Right renal pelvis (tissue), 4 donors: ENCODE measurements at regions not wholly inside any gene's neighbourhood (a gene's known extent, or its start where the extent isn't known, plus 50 kb on each side); places are given as distances from the start of the nearest gene placed in this dataset.

ENCODE experiments used
- DNase-seq, 4 donors: peaks; one replicate each; pipeline ENCODE4 v3.0.0-alpha.2; 2013; ENCODE audit warnings: low read depth in 4 of 4, low spot score in 3 of 4, missing footprints in 1 of 4

GRCh38 chr3:193870376-193871219, 265.4 kb upstream of the HES1 start:
- no peak for DNase-seq

- no peak for DNase-seq
Observed at GRCh38 chr3:193871220-193871485, 264.8 kb upstream of the HES1 start.

DNA sequence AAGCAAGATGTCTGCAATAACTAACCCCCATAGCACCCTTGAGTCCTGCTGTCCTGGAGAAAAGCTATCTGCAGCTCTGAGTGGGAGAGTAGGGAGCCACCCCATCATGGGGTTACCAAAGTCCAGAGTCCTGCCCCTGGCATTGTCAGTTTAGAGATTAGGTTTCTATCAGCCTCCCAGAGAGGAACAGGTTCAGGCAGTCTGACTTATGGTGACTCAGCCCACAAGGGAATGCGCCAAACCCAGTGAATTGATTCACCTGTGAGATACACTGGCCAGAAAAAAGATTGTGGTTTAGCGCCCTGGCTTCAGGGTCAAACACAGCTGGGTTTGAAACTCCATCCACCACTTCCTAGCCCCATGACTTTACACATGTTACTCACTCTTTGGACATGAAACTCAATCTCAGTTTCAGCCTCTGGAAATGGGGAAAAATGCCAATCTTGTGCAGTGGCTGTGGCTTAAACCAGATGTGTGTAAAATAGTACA, 263.6 kb upstream of the HES1 start:
- DNase-seq = no peak

GRCh38 chr3:193873426-193874201, 262.3 kb upstream of the HES1 start:
- DNase-seq = no peak

DNA sequence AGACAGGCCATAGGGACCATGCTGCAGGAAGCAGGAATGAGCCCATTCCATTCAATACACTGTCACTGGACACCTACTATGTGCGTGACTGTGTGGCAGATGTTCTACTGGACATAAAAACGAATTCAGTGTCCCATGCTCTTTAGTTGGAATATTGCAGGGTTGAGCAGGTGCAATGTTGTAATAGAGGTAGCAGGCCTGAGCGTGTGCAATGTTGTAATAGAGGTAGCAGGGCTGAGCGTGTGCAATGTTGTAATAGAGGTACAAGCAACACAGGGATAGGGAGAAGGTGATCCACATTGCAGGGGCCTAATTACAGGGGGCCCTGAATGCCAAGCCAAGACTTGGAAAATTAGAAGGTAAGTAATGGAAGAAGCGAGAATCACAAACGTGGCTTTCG, 261.4 kb upstream of the HES1 start:
- no peak for DNase-seq

DNA sequence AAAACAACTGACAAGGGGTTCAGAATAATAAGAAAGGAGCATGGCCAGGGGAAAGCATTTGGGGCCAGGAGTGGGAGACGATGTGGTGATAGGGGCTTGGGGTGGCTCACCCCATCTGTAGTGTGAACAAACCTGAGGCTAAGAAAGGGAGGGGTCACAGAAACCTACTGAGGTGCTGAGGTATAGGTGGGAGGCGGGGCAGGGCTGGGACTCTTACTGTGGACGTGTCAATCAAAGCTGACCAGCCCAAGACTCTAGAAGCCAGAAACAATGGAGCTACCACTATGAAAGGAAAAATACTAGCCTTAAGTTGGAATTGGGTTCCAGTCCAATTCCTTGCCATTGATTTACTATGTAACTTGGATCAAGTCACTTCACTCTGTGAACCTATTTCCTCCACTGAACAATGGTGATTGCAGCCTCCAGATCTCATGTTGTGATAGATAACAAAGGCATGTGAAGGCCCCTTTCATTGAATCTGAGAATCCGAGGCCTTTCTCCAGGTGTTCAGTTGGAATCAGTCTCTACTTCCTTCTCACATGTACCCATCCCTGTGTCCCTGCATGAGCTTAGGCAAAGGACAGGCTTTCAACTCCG, 260.9 kb upstream of the HES1 start:
- no peak for DNase-seq

DNA sequence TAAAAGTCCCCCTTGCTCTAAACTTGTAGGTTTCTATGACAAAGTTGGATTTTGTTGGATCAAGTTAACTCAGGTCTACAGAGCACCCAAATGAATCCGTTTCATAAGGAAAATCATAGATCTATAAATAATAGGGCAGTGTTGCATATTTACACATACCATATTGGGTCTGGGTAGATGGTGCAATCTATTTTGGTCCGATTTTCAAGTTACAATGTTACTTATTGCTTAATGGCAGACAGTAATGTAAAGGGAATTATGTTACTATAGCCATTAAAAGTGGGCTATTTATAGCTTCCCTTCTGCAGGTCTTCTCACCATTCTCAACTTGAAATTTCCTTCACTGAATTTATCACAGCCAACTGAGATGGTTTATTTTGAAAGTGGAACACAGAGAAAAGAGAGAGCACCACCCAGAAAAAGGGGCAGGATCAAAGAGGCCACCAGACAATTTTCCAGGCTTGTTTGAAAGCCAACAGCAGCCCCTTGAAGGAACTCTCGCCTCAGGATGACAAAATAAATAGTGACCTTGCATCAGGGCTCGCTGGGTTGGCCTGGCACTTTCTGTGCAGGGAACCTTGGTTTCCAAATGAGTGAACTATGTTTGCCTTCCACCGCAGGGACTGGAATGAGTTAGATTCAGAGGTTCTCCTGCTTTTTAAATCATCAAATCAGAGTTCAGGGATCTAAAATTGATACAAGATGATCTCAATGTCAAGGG, 260.2 kb upstream of the HES1 start:
- no peak for DNase-seq

GRCh38 chr3:193879099-193879863, 256.7 kb upstream of the HES1 start:
- no peak for DNase-seq

DNA sequence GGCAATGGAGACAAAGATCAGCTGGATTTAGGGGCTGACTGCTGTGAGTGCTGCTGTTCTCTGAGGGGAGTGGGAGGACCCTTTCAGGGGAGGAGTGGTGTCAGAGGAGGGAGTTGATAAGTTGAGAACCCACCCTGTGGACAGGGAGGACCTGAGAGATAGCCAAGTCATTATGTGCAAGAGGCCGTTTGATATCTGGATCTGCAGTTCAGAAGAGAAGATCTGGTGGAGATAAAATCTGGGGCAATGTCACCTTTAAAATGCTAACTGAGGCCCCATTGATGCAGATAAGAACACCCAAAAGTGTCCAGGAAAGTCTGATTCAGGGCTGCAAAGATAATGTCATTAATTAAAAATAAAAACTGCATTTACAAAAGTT, 256.1 kb upstream of the HES1 start:
- no peak for DNase-seq

DNA sequence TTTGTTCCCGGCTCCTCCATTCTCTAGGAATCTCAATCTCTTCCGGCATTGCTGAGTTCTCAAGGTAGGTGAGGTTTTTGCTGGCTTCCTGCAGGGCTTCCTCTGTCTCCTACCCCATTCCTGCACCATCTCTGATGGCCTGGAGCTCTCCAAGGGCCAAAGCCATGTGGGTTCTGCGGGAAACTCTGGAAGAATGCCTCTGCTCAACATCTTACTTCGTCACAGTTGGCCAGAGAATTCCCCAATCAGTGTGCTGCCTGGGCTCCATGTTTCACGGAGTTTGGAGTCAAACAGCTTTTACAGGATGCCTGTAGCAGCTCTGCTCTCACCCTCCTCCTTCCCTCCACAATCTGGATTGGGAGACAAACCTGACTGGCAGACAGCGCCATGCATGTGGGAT, 253.9 kb upstream of the HES1 start:
- DNase-seq = no peak

GRCh38 chr3:193883551-193883950, 252.4 kb upstream of the HES1 start:
- DNase-seq = no peak

GRCh38 chr3:193884027-193884426, 251.9 kb upstream of the HES1 start:
- no peak for DNase-seq

- DNase-seq = no peak
Observed at GRCh38 chr3:193884652-193885051, 251.3 kb upstream of the HES1 start.

DNA sequence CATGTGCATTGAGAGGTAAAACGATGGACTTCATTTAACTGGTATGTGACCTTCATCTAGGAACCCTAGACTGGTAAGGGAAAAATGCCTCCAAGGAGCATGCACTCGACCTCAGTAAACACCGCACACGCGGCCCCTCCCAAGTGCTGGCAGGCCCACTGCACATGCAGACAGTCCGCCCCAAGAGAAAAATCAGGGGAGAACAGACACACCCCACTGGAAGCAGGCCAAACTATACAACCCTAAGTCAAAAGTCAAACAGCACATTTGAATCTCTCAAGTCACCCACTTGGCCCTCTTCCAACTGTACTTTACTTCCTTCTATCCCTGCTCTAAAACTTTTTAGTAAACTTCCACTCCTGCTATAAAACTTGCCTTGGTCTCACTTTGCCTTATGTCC, 250.1 kb upstream of the HES1 start:
- no peak for DNase-seq

- no peak for DNase-seq
Observed at GRCh38 chr3:193890016-193890897, 245.7 kb upstream of the HES1 start.

DNA sequence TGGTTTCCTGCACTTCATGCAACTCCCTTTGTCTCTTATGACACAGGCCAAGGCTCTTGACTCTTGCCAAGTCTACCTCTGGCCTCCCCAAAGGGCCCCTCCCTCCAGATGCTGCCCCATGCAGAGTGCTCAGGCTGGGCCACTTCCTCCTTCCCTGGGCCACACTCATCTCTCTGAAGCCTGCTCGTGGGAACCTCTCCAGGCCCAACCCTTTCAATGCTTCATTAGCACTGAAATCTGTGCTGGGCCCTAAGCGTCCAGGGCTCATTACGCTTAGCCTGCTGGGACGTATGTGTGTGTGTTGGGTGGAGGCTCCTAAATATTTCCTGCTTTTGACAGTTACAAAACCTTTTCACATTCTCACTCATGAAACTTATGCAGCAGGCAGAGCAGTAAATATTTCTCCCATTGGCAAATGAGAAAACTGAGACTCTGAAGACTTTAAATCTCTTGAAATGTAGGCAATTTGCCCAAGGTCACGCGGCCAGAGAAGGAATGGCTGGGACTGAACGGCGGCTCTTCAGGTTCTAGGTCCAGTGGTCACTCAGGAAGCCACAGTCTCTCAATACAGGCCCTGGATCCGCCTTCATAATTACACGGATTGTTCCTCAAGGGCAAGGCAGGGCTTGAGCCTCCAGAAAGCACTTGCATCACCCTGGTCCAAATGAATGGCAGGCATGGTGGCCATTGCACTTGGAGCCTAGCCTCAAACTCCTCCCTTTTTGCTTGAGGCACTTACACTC, 241.7 kb upstream of the HES1 start:
- DNase-seq = no peak

DNA sequence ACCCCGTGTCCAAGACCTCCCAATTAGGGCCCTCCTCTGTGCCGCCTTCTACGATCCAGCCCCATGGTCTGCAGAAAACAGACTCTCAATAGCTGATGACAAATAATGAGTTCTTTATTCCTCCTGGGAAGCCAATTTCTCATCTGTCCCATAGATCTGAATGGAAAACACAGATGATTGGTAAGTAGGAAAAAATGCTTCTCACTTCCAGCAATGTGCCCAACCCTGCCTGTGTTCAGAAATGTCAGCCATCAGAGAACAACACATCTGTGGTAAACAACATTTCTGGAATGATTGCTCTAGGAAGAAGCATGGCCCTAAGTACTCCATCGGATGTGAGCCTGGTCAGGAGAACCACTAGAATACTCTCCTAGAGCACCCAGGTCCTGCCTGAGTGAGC, 240.5 kb upstream of the HES1 start:
- no peak for DNase-seq

DNA sequence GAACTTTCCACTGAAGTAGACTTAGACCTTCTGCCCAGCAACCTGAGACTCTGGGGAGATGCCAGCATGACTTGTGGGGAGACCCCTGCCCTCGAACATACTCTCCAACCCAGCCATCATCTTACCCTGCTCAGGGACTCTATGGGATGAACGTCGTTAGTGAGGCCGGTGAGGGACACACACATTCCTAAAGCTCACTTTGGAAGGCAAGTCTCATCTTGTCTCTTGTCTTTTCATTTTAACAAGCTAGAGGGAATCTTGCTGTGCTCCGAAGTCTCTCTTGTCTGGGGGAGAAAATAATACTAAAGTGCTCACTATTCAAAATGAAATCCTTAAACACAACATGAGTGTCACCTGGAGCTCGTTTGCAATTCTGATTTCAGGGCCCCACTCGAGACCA, 239.5 kb upstream of the HES1 start:
- DNase-seq = no peak

- no peak for DNase-seq
Observed at GRCh38 chr3:193897288-193897687, 238.7 kb upstream of the HES1 start.
